HepG2 (cell line): ENCODE measurements at regions not wholly inside any gene's neighbourhood (a gene's known extent, or its start where the extent isn't known, plus 50 kb on each side); places are given as distances from the start of the nearest gene placed in this dataset.

ENCODE experiments used
- ATF2 ChIP-seq: sonication (generic); formaldehyde crosslinking; IDR thresholded peaks from 2 replicates; pipeline ENCODE4 v1.4.0; 2020; ENCODE audit warnings: missing genetic modification reagents
- CEBPB ChIP-seq: IDR thresholded peaks from 2 replicates; pipeline ENCODE4 v1.6.1; 2011; ENCODE audit warnings: low read depth, low read length, improper control_type of control experiment, borderline replicate concordance
- NR3C1 ChIP-seq: sonication (generic); formaldehyde crosslinking; IDR thresholded peaks from 2 replicates; pipeline ENCODE4 v1.4.0; 2020; ENCODE audit warnings: missing genetic modification reagents
- RELA ChIP-seq: sonication (generic); formaldehyde crosslinking; IDR thresholded peaks from 2 replicates; pipeline ENCODE4 v1.4.0; 2020; ENCODE audit warnings: missing genetic modification reagents
- RXRA ChIP-seq: sonication (generic); formaldehyde crosslinking; IDR thresholded peaks from 2 replicates; pipeline ENCODE4 v1.5.1; 2020; ENCODE audit warnings: missing genetic modification reagents
- SRSF1 ChIP-seq: fragments of 200-400 bp; formaldehyde crosslinking; optimal IDR thresholded peaks from 2 replicates; pipeline ENCODE3; 2017; ENCODE audit warnings: mild to moderate bottlenecking, low read depth, low read length, moderate library complexity
- SUZ12 ChIP-seq: fragments of 150-350 bp; IDR thresholded peaks from 2 replicates; pipeline ENCODE4 v1.6.1; 2014; ENCODE audit warnings: low read depth, low read length
- XRCC5 ChIP-seq: fragments of 200-400 bp; formaldehyde crosslinking; optimal IDR thresholded peaks from 2 replicates; pipeline ENCODE3; 2017; ENCODE audit warnings: mild to moderate bottlenecking, low read length
- TF ChIP-seq, protein P1 (sequence below): sonication (generic); formaldehyde crosslinking; IDR thresholded peaks from 2 replicates; pipeline ENCODE4 v1.5.1; 2020; ENCODE audit warnings: mild to moderate bottlenecking, missing genetic modification reagents

GRCh38 chr1:186618401-186619170 is 61.6 kb downstream of the PTGS2 start:
- TF ChIP-seq SRSF1, result no peak
- TF ChIP-seq CEBPB, result no peak
- TF ChIP-seq, protein P1, sequence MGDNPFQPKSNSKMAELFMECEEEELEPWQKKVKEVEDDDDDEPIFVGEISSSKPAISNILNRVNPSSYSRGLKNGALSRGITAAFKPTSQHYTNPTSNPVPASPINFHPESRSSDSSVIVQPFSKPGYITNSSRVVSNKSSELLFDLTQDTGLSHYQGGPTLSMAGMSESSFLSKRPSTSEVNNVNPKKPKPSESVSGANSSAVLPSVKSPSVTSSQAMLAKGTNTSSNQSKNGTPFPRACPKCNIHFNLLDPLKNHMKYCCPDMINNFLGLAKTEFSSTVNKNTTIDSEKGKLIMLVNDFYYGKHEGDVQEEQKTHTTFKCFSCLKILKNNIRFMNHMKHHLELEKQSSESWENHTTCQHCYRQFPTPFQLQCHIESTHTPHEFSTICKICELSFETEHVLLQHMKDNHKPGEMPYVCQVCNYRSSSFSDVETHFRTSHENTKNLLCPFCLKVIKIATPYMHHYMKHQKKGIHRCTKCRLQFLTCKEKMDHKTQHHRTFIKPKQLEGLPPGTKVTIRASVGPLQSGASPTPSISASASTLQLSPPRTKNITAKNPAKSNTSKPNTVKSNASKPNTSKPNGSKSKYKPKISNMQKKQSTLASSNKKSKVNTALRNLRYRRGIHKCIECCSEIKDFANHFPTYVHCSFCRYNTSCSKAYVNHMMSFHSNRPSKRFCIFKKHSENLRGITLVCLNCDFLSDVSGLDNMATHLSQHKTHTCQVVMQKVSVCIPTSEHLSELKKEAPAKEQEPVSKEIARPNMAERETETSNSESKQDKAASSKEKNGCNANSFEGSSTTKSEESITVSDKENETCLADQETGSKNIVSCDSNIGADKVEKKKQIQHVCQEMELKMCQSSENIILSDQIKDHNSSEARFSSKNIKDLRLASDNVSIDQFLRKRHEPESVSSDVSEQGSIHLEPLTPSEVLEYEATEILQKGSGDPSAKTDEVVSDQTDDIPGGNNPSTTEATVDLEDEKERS (CRISPR knock-in tag), result no peak
- no peak for TF ChIP-seq XRCC5
- no peak for TF ChIP-seq RELA (CRISPR knock-in tag)
- TF ChIP-seq RXRA (CRISPR knock-in tag), result no peak
- TF ChIP-seq SUZ12, result no peak
- TF ChIP-seq NR3C1 (CRISPR knock-in tag), result no peak
- TF ChIP-seq ATF2 (CRISPR knock-in tag), result no peak
